Neural progenitor cell (in vitro differentiated cells): ENCODE measurements at regions not wholly inside any gene's neighbourhood (a gene's known extent, or its start where the extent isn't known, plus 50 kb on each side); places are given as distances from the start of the nearest gene placed in this dataset.

Experiments
- EZH2phosphoT487 ChIP-seq: fragments of 200-600 bp; sonication (generic); IDR thresholded peaks from 2 replicates; pipeline ENCODE4 v1.6.1; 2017; ENCODE audit warnings: antibody characterized with exemption
- TF ChIP-seq, protein P1 (sequence below): fragments of 200-600 bp; sonication (generic); IDR thresholded peaks from 2 replicates; pipeline ENCODE4 v1.5.1; 2017; ENCODE audit warnings: antibody characterized with exemption, mild to moderate bottlenecking

DNA sequence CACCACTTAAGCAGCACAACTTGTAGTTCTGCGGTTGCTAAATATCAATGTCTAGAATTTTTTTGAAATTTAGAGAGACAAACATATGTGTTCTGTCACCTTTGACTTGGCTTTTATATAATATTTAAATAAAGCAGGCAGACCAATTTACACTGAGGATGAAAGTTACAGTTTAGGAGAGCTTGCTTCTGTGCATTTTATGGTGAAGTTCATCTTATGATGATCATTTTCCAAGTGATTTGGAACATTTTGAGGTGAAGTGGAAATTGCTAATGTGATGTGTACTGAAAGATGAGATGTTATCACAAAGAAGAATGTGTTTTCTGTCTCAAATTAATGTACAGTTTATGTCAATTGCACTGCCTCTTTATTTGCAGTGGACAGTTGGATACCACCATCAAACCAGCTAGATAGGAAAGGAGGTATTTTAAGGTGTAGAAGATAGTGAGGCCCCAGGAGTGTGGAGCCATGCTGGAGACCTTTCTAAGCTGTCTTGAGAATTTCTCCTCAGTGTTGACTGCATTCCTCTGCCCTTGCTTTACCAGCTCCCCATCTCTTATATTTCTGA, 461.9 kb downstream of the UTRN start:
- TF ChIP-seq, protein P1, sequence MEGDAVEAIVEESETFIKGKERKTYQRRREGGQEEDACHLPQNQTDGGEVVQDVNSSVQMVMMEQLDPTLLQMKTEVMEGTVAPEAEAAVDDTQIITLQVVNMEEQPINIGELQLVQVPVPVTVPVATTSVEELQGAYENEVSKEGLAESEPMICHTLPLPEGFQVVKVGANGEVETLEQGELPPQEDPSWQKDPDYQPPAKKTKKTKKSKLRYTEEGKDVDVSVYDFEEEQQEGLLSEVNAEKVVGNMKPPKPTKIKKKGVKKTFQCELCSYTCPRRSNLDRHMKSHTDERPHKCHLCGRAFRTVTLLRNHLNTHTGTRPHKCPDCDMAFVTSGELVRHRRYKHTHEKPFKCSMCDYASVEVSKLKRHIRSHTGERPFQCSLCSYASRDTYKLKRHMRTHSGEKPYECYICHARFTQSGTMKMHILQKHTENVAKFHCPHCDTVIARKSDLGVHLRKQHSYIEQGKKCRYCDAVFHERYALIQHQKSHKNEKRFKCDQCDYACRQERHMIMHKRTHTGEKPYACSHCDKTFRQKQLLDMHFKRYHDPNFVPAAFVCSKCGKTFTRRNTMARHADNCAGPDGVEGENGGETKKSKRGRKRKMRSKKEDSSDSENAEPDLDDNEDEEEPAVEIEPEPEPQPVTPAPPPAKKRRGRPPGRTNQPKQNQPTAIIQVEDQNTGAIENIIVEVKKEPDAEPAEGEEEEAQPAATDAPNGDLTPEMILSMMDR = no peak
- TF ChIP-seq EZH2phosphoT487 = no peak
